D721Med (cell line): ENCODE measurements at regions not wholly inside any gene's neighbourhood (a gene's known extent, or its start where the extent isn't known, plus 50 kb on each side); places are given as distances from the start of the nearest gene placed in this dataset.

Source experiments
- DNase-seq: peaks from one replicate; pipeline ENCODE4 v3.0.0; 2011; ENCODE audit warnings: low spot score; ENCODE audit not compliant: insufficient read length
- FAIRE-seq: peaks from 2 replicates; lab custom pipeline; 2011; peaks lifted over from hg19 to GRCh38; lab: Jason Lieb, UNC
- CTCF ChIP-seq: IDR thresholded peaks from 2 replicates; pipeline ENCODE4 v1.5.1; 2012; ENCODE audit warnings: mild to moderate bottlenecking, control low read depth; ENCODE audit not compliant: insufficient read depth; ENCODE audit errors: missing control alignments

GRCh38 chr17:54028986-54029580 is 206.4 kb downstream of the KIF2B start:
- FAIRE-seq (no peak), DNase-seq (no peak)
- no peak for TF ChIP-seq CTCF

- no peak for FAIRE-seq
- TF ChIP-seq CTCF, result no peak
- DNase-seq, result no peak
These were observed 207.3 kb downstream of the KIF2B start for GRCh38 chr17:54029986-54030385.

- FAIRE-seq (no peak), DNase-seq (no peak)
- TF ChIP-seq CTCF, result no peak
These were observed 223.8 kb downstream of the KIF2B start for GRCh38 chr17:54046570-54046969.

- DNase-seq (no peak), FAIRE-seq (no peak)
- TF ChIP-seq CTCF, result no peak
These were observed 240.9 kb downstream of the KIF2B start for GRCh38 chr17:54063639-54064038.

GRCh38 chr17:54085020-54085419 is 262.3 kb downstream of the KIF2B start:
- no peak for FAIRE-seq
- TF ChIP-seq CTCF, result no peak
- DNase-seq, result no peak

GRCh38 chr17:54085934-54086333 is 263.2 kb downstream of the KIF2B start:
- DNase-seq (no peak), FAIRE-seq (no peak)
- TF ChIP-seq CTCF, result no peak

GRCh38 chr17:54096216-54096615 is 273.5 kb downstream of the KIF2B start:
- FAIRE-seq (no peak), DNase-seq (no peak)
- TF ChIP-seq CTCF, result no peak
